GM12892 (cell line): ENCODE measurements at regions not wholly inside any gene's neighbourhood (a gene's known extent, or its start where the extent isn't known, plus 50 kb on each side); places are given as distances from the start of the nearest gene placed in this dataset.

Experiments used
- POLR2A ChIP-seq: IDR thresholded peaks from 2 replicates; pipeline ENCODE4 v1.6.1; 2011; ENCODE audit warnings: low read depth, low read length, control low read depth
- POLR2AphosphoS5 ChIP-seq: IDR thresholded peaks from 2 replicates; pipeline ENCODE4 v1.6.1; 2011; ENCODE audit warnings: low read depth, low read length, control low read depth

GRCh38 chr2:228348516-228349064 is 167.1 kb upstream of the SPHKAP start:
- TF ChIP-seq POLR2A (no peak), POLR2AphosphoS5 (no peak)
